ENCODE measurements at regions not wholly inside any gene's neighbourhood (a gene's known extent, or its start where the extent isn't known, plus 50 kb on each side); places are given as distances from the start of the nearest gene placed in this dataset.

DNA sequence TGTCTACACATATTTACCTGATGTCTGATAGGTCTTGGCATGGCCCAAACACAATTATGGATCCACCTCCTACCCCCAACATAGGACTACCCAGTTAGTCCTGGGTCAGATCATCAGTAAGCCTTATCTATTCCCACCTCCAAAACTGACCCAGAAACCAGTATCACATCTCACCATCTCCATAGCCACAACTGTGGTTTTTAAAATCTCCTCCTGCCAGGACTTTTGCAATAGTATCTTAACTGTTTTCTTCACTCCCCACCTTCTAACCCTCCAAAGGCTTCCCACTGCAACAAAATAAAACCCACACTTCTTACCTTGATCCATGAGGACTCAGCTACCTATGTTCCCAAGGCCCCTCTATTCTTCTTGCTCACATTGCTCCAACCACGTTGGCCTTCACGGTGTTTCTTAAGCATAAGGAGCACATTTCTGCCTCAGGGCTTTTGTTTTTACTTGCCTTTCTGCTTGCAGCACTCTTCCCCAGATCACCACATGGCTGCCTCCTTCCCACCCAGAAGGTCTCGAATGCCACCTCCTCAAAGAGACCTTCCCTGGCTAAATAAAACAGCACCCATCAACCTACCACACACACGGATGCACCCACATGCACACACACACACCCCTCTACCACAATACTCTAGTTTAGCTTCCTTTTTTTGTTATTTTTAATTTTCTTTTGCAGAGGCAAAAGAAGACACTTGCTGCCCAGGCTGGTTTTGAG is 125.9 kb upstream of the SLC1A4 start:
- TF ChIP-seq, protein P1, sequence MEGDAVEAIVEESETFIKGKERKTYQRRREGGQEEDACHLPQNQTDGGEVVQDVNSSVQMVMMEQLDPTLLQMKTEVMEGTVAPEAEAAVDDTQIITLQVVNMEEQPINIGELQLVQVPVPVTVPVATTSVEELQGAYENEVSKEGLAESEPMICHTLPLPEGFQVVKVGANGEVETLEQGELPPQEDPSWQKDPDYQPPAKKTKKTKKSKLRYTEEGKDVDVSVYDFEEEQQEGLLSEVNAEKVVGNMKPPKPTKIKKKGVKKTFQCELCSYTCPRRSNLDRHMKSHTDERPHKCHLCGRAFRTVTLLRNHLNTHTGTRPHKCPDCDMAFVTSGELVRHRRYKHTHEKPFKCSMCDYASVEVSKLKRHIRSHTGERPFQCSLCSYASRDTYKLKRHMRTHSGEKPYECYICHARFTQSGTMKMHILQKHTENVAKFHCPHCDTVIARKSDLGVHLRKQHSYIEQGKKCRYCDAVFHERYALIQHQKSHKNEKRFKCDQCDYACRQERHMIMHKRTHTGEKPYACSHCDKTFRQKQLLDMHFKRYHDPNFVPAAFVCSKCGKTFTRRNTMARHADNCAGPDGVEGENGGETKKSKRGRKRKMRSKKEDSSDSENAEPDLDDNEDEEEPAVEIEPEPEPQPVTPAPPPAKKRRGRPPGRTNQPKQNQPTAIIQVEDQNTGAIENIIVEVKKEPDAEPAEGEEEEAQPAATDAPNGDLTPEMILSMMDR (IDR thresholded peaks at IDR 0.05) = no peak
- no peak for TF ChIP-seq POLR2A (IDR thresholded peaks at IDR 0.05)
